ENCODE measurements at regions not wholly inside any gene's neighbourhood (a gene's known extent, or its start where the extent isn't known, plus 50 kb on each side); places are given as distances from the start of the nearest gene placed in this dataset.

DNA sequence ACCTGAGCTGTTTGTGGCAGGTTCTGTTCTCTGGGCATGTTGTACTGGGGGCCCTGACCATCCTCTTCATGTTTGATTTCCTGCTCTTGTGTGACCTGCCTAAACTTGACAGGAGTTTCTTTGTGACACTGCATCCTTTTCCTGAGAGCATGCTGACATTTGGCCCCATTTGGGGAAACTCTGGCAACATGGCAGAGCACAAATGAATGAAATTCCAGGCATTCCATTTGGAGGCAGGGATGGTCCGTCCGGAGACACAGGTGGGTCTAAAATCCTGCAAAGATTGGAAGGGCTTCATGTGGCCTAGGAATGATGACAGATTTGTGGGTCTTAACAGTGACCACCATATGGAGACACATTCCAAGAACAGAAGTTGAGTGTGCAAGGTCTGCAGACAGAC, 184.0 kb downstream of the FCRL5 start:
- H3K4me2 ChIP-seq (ENCODE audit: low read length) = no peak overlapping the region
- no peak for DNase-seq (ENCODE audit: low read depth, low spot score)
- no peak overlapping the region for H2AFZ ChIP-seq (ENCODE audit: low read depth, low read length, poor library complexity, severe bottlenecking)
- H3K36me3 ChIP-seq (ENCODE audit: control insufficient read depth in 1 of 2, insufficient read depth in 2 of 2, low read length in 2 of 2) = no peaks in the 10 kb centered on the region
- no peaks in the 10 kb centered on the region for H3K79me2 ChIP-seq (ENCODE audit: insufficient read depth, low read length)
- H3K27me3 ChIP-seq (ENCODE audit: insufficient read depth, low read length) = no peaks in the 10 kb centered on the region
- BruUV-seq (replicated peaks) = no TSS peak
- no peaks in the 10 kb centered on the region for H4K20me1 ChIP-seq (ENCODE audit: insufficient read depth)
- ChIA-PET POLR2A (no interaction called here), CTCF (no interaction called here), RAD21 (ENCODE audit: low non-redundant PET in 1 of 2, low total read pairs in 2 of 2, uncharacterized antibody in 2 of 2, unreplicated experiment in 2 of 2) (no interaction called here)
- H3K4me3 ChIP-seq (replicated peaks in 1 of 2; ENCODE audit: low read depth in 1 of 2, low read length in 2 of 2) = no peak overlapping the region
- no peak overlapping the region for H3K27ac ChIP-seq (ENCODE audit: low read depth, low read length)
- no peak for ATAC-seq
- no peaks in the 10 kb centered on the region for H3K9me3 ChIP-seq (ENCODE audit: control insufficient read depth in 1 of 2, insufficient read depth in 1 of 2, low read depth in 1 of 2, low read length in 2 of 2)
- H3K4me1 ChIP-seq (ENCODE audit: control insufficient read depth in 1 of 2, insufficient read depth in 2 of 2, low read length in 2 of 2) = no peaks in the 10 kb centered on the region
- no peak for TF ChIP-seq JUND (IDR thresholded peaks at IDR 0.05)
- no peak for TF ChIP-seq ZFX (IDR thresholded peaks at IDR 0.05)
- TF ChIP-seq, protein P1, sequence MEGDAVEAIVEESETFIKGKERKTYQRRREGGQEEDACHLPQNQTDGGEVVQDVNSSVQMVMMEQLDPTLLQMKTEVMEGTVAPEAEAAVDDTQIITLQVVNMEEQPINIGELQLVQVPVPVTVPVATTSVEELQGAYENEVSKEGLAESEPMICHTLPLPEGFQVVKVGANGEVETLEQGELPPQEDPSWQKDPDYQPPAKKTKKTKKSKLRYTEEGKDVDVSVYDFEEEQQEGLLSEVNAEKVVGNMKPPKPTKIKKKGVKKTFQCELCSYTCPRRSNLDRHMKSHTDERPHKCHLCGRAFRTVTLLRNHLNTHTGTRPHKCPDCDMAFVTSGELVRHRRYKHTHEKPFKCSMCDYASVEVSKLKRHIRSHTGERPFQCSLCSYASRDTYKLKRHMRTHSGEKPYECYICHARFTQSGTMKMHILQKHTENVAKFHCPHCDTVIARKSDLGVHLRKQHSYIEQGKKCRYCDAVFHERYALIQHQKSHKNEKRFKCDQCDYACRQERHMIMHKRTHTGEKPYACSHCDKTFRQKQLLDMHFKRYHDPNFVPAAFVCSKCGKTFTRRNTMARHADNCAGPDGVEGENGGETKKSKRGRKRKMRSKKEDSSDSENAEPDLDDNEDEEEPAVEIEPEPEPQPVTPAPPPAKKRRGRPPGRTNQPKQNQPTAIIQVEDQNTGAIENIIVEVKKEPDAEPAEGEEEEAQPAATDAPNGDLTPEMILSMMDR (IDR thresholded peaks at IDR 0.05 in 2 of 3, conservative IDR thresholded peaks at IDR 0.05 in 1 of 3; ENCODE audit: borderline replicate concordance in 1 of 3, insufficient read depth in 1 of 3, low read depth in 2 of 3, low read length in 2 of 3) = no peak
- H3K9ac ChIP-seq (ENCODE audit: low read length) = no peak overlapping the region
- no peaks in the 10 kb centered on the region for H3K9me2 ChIP-seq (ENCODE audit: insufficient read depth)
- intact Hi-C loops (cut with micrococcal nuclease) = no loop called here

DNA sequence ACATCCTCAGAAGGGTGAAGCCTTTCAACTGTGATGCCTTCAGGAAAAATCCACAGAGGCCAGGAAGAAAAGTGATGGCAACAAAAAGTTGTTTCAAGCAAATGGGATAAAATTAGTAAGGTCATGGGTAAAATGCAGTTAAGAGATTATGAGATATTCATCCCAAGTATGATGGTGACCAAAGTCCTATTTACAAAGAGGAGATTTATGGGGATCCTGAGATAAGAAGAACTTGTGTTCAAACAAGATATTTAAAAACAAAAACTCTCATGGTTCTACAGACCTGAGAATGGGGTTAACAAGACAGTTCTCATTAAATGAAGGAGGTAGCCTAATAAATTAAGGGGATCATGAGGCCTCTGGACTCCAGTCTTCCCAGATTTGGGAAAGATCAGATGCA, 184.4 kb downstream of the FCRL5 start:
- no peak overlapping the region for H3K9ac ChIP-seq (ENCODE audit: low read length)
- H3K36me3 ChIP-seq (ENCODE audit: control insufficient read depth in 1 of 2, insufficient read depth in 2 of 2, low read length in 2 of 2) = no peaks in the 10 kb centered on the region
- no peaks in the 10 kb centered on the region for H3K27me3 ChIP-seq (ENCODE audit: insufficient read depth, low read length)
- no peaks in the 10 kb centered on the region for H4K20me1 ChIP-seq (ENCODE audit: insufficient read depth)
- TF ChIP-seq POLR2A (IDR thresholded peaks at IDR 0.05; ENCODE audit: borderline replicate concordance, extremely low read depth, insufficient read depth, insufficient read length) = no peak
- TF ChIP-seq FOSL1 (IDR thresholded peaks at IDR 0.05; ENCODE audit: low read depth) = no peak
- no peak for TF ChIP-seq EGR1 (IDR thresholded peaks at IDR 0.05; ENCODE audit: low read depth)
- TF ChIP-seq, protein P1 (IDR thresholded peaks at IDR 0.05 in 2 of 3, conservative IDR thresholded peaks at IDR 0.05 in 1 of 3; ENCODE audit: borderline replicate concordance in 1 of 3, insufficient read depth in 1 of 3, low read depth in 2 of 3, low read length in 2 of 3) = no peak
- TF ChIP-seq SRF (IDR thresholded peaks at IDR 0.05; ENCODE audit: low read depth) = no peak
- no peak for TF ChIP-seq JUND (IDR thresholded peaks at IDR 0.05)
- TF ChIP-seq, protein P2, sequence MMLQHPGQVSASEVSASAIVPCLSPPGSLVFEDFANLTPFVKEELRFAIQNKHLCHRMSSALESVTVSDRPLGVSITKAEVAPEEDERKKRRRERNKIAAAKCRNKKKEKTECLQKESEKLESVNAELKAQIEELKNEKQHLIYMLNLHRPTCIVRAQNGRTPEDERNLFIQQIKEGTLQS (IDR thresholded peaks at IDR 0.05) = no peak
- TF ChIP-seq CBX3 (IDR thresholded peaks at IDR 0.05; ENCODE audit: low read depth) = no peak
- no peak for ATAC-seq
- no peak overlapping the region for H3K4me2 ChIP-seq (ENCODE audit: low read length)
- BruUV-seq (replicated peaks) = no TSS peak
- ChIA-PET RAD21 (ENCODE audit: low non-redundant PET in 1 of 2, low total read pairs in 2 of 2, uncharacterized antibody in 2 of 2, unreplicated experiment in 2 of 2) (no interaction called here), CTCF (no interaction called here), POLR2A (no interaction called here)
- H2AFZ ChIP-seq (ENCODE audit: low read depth, low read length, poor library complexity, severe bottlenecking) = no peak overlapping the region
- DNase-seq (ENCODE audit: low read depth, low spot score) = no peak
- H3K9me3 ChIP-seq (ENCODE audit: control insufficient read depth in 1 of 2, insufficient read depth in 1 of 2, low read depth in 1 of 2, low read length in 2 of 2) = no peaks in the 10 kb centered on the region
- intact Hi-C loops (cut with micrococcal nuclease) = no loop called here
- no peaks in the 10 kb centered on the region for H3K4me1 ChIP-seq (ENCODE audit: control insufficient read depth in 1 of 2, insufficient read depth in 2 of 2, low read length in 2 of 2)
- no peaks in the 10 kb centered on the region for H3K79me2 ChIP-seq (ENCODE audit: insufficient read depth, low read length)
- H3K27ac ChIP-seq (ENCODE audit: low read depth, low read length) = no peak overlapping the region
- H3K9me2 ChIP-seq (ENCODE audit: insufficient read depth) = no peaks in the 10 kb centered on the region
- no peak overlapping the region for H3K4me3 ChIP-seq (replicated peaks in 1 of 2; ENCODE audit: low read depth in 1 of 2, low read length in 2 of 2)
